A673 (cell line): ENCODE measurements at regions not wholly inside any gene's neighbourhood (a gene's known extent, or its start where the extent isn't known, plus 50 kb on each side); places are given as distances from the start of the nearest gene placed in this dataset.

Experiments used
- BruUV-seq: library from RNA; stranded (reverse); fragments of 400-500 nt; replicated peaks from 2 replicates; lab custom pipeline; 2021; lab: Mats Ljungman, UMichigan
- CTCF ChIA-PET: fragments of 300-600 bp; sonication (Branson Sonifier 250); formaldehyde crosslinking; loops from one replicate; lab custom pipeline; 2022; ENCODE audit warnings: antibody characterized with exemption; lab: Charles Lee
- POLR2A ChIA-PET: fragments of 300-600 bp; sonication (Branson Sonifier 250); formaldehyde crosslinking; loops from one replicate; lab custom pipeline; 2022; ENCODE audit warnings: antibody characterized with exemption; ENCODE audit not compliant: low non-redundant PET; lab: Charles Lee
- DNase-seq: peaks from one replicate; pipeline ENCODE4 v3.0.0-alpha.2; 2015; ENCODE audit warnings: low spot score
- H3K27ac ChIP-seq: fragments of 200-600 bp; sonication (generic); 2 replicates; pipeline ENCODE4 v1.5.1; 2016; ENCODE audit warnings: mixed run types, low read depth, mild to moderate bottlenecking, mixed read lengths, antibody characterized with exemption, low read length; ENCODE audit not compliant: poor library complexity, severe bottlenecking
- H3K27me3 ChIP-seq: fragments of 200-600 bp; sonication (generic); replicated peaks from 2 replicates; pipeline ENCODE4 v1.6.1; 2017; ENCODE audit warnings: mixed run types, low read depth, mild to moderate bottlenecking, mixed read lengths, antibody characterized with exemption, low read length; ENCODE audit not compliant: insufficient read depth, poor library complexity
- H3K36me3 ChIP-seq: fragments of 200-600 bp; sonication (generic); 2 replicates; pipeline ENCODE4 v1.6.1; 2016; ENCODE audit warnings: mixed run types, mild to moderate bottlenecking, mixed read lengths, antibody characterized with exemption, low read length; ENCODE audit not compliant: insufficient read depth, poor library complexity, severe bottlenecking
- H3K4me1 ChIP-seq: fragments of 200-600 bp; sonication (generic); 2 replicates; pipeline ENCODE4 v1.6.1; 2017; ENCODE audit warnings: mixed run types, mild to moderate bottlenecking, mixed read lengths, antibody characterized with exemption, low read length; ENCODE audit not compliant: insufficient read depth, poor library complexity, severe bottlenecking
- H3K4me3 ChIP-seq: fragments of 200-600 bp; sonication (generic); 2 replicates; pipeline ENCODE4 v1.5.1; 2016; ENCODE audit warnings: low read depth, mixed run types, mild to moderate bottlenecking, mixed read lengths, low read length; ENCODE audit not compliant: poor library complexity, severe bottlenecking
- H3K9me3 ChIP-seq: fragments of 200-600 bp; sonication (generic); 2 replicates; pipeline ENCODE4 v1.6.1; 2016; ENCODE audit warnings: mixed run types, low read depth, mild to moderate bottlenecking, mixed read lengths, antibody characterized with exemption, low read length; ENCODE audit not compliant: poor library complexity, severe bottlenecking
- EZH2 ChIP-seq: fragments of 200-600 bp; sonication (generic); IDR thresholded peaks from 2 replicates; pipeline ENCODE4 v1.6.1; 2017; ENCODE audit warnings: borderline replicate concordance, low read depth, mild to moderate bottlenecking, mixed read lengths, antibody characterized with exemption, low read length; ENCODE audit not compliant: poor library complexity, severe bottlenecking
- intact Hi-C: fragments of 100-400 bp; cut with micrococcal nuclease; formaldehyde crosslinking; loops from one replicate; pipeline ENCODE4 v1.10.0; 2022; ENCODE audit not compliant: unreplicated experiment
- TF ChIP-seq, protein P1 (sequence below): fragments of 300-800, 200-600 bp; sonication (generic); conservative IDR thresholded peaks from 2 replicates; pipeline ENCODE4 v1.5.1; 2017; ENCODE audit warnings: low read depth, mild to moderate bottlenecking, antibody characterized with exemption, low read length, moderate library complexity, mixed read lengths

DNA sequence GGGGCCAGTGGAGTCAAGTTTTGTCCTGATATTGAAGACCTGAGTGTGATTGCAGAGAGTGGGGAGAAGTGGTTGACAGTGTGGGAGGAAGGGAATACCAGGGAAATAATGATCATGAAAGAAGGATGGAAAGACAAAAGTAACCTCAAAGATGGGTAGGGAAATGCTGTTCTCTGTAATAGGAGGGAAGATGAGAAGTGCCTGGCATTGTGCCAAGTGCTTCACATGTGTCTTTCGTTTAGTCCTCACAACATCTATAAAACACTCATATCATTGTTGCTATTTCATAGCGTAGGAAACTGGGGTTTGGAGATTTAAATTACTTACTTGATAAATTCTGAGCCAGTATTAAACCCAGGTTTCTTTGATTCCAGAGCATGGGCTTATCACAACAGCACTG lies 472.3 kb downstream of the LRRC70 start:
- ChIA-PET CTCF (no interaction called here), POLR2A (no interaction called here)
- TF ChIP-seq, protein P1, sequence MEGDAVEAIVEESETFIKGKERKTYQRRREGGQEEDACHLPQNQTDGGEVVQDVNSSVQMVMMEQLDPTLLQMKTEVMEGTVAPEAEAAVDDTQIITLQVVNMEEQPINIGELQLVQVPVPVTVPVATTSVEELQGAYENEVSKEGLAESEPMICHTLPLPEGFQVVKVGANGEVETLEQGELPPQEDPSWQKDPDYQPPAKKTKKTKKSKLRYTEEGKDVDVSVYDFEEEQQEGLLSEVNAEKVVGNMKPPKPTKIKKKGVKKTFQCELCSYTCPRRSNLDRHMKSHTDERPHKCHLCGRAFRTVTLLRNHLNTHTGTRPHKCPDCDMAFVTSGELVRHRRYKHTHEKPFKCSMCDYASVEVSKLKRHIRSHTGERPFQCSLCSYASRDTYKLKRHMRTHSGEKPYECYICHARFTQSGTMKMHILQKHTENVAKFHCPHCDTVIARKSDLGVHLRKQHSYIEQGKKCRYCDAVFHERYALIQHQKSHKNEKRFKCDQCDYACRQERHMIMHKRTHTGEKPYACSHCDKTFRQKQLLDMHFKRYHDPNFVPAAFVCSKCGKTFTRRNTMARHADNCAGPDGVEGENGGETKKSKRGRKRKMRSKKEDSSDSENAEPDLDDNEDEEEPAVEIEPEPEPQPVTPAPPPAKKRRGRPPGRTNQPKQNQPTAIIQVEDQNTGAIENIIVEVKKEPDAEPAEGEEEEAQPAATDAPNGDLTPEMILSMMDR: no peak
- TF ChIP-seq EZH2: no peak
- no peaks in the 10 kb centered on the region for H3K36me3 ChIP-seq
- H3K4me3 ChIP-seq: no peak overlapping the region
- intact Hi-C loops: no loop called here
- DNase-seq: no peak
- BruUV-seq: no TSS peak
- no peaks in the 10 kb centered on the region for H3K4me1 ChIP-seq
- no peak overlapping the region for H3K27ac ChIP-seq
- no peaks in the 10 kb centered on the region for H3K9me3 ChIP-seq
- H3K27me3 ChIP-seq: no peaks in the 10 kb centered on the region

DNA sequence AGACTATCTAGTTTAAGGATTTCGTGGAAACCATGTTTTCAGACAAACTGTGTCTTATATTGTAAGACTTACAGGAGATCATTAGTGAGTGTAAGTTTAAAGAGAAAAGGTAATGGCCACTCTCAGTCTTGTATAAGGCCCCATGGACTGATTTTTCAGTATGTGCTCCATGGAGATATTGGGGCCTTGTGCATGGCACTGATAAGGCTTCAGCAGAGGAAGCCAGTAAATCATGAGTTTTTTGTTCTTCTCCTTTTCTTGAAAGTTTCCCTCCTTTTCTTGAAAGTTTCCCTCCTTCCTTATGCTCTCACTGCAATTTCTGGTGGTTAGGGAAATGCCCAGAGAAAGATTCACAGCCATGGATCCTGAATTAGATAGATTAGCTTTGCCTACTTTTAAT lies 471.3 kb downstream of the LRRC70 start:
- H3K4me1 ChIP-seq: no peaks in the 10 kb centered on the region
- DNase-seq: no peak
- intact Hi-C loops: no loop called here
- ChIA-PET CTCF (no interaction called here), POLR2A (no interaction called here)
- TF ChIP-seq, protein P1: no peak
- no peak for TF ChIP-seq EZH2
- H3K36me3 ChIP-seq: no peaks in the 10 kb centered on the region
- H3K27me3 ChIP-seq: no peaks in the 10 kb centered on the region
- no TSS peak for BruUV-seq
- H3K9me3 ChIP-seq: no peaks in the 10 kb centered on the region
- no peak overlapping the region for H3K4me3 ChIP-seq
- no peak overlapping the region for H3K27ac ChIP-seq

DNA sequence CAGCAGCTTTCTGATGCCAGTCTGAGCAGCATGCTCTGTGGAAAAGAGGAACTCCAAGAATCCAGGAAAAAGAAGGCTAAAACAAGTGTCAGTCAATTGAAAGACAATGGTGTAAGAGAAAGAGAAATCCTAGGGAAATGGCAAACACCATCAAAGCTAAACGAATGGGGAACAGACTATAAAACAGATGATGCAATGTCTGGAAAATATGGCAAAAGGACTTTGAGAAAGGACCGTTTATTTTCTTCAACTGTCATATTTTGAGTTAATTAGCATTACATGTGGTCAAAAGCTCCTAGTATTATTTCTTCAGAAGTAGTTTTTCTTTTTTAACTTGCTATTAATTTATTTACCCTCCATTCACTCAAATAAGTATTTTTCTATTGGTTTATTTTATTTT lies 465.2 kb downstream of the LRRC70 start:
- no TSS peak for BruUV-seq

More for the DNA sequence above, 465.2 kb downstream of the LRRC70 start:
- no peaks in the 10 kb centered on the region for H3K9me3 ChIP-seq
- POLR2A ChIA-PET: no interaction called here
- no peak overlapping the region for H3K4me3 ChIP-seq
- intact Hi-C loops: no loop called here
- no peaks in the 10 kb centered on the region for H3K36me3 ChIP-seq
- no peaks in the 10 kb centered on the region for H3K27me3 ChIP-seq
- no peak for DNase-seq
- no peak overlapping the region for H3K27ac ChIP-seq
- H3K4me1 ChIP-seq: no peaks in the 10 kb centered on the region
- TF ChIP-seq, protein P1: no peak
- no peak for TF ChIP-seq EZH2
- CTCF ChIA-PET: no interaction called here
